Loucy (cell line): ENCODE measurements at regions not wholly inside any gene's neighbourhood (a gene's known extent, or its start where the extent isn't known, plus 50 kb on each side); places are given as distances from the start of the nearest gene placed in this dataset.

Experiments used
- H2AFZ ChIP-seq: fragments of 200-600 bp; sonication (generic); 2 replicates; pipeline ENCODE4 v1.6.0; 2016; ENCODE audit warnings: antibody characterized with exemption, mild to moderate bottlenecking, low read length, moderate library complexity
- H3F3A ChIP-seq: fragments of 200-600 bp; 2 replicates; pipeline ENCODE4 v1.6.0; 2016; ENCODE audit warnings: antibody characterized with exemption, low read depth, mild to moderate bottlenecking
- H3K27me3 ChIP-seq: fragments of 200-600 bp; sonication (generic); 2 replicates; pipeline ENCODE4 v1.6.1; 2014; ENCODE audit warnings: low read length, mild to moderate bottlenecking; ENCODE audit not compliant: insufficient read depth, poor library complexity, severe bottlenecking
- H3K36me3 ChIP-seq: fragments of 200-600 bp; sonication (generic); 2 replicates; pipeline ENCODE4 v1.6.1; 2016; ENCODE audit warnings: low read length; ENCODE audit not compliant: insufficient read depth
- H3K4me1 ChIP-seq: fragments of 200-600 bp; sonication (generic); 2 replicates; pipeline ENCODE4 v1.5.1; 2014; ENCODE audit warnings: low read length, mild to moderate bottlenecking; ENCODE audit not compliant: insufficient read depth, poor library complexity, severe bottlenecking
- H3K4me2 ChIP-seq: fragments of 200-600 bp; sonication (generic); 2 replicates; pipeline ENCODE4 v1.6.0; 2014; ENCODE audit warnings: antibody characterized with exemption, low read length, low read depth, mild to moderate bottlenecking; ENCODE audit not compliant: poor library complexity, severe bottlenecking
- H3K4me3 ChIP-seq: fragments of 200-600 bp; sonication (generic); 2 replicates; pipeline ENCODE4 v1.5.1; 2014; ENCODE audit warnings: low read length, mild to moderate bottlenecking, mixed read lengths; ENCODE audit not compliant: poor library complexity, severe bottlenecking
- H3K79me2 ChIP-seq: fragments of 200-600 bp; sonication (generic); 2 replicates; pipeline ENCODE4 v1.6.1; 2014; ENCODE audit warnings: low read length; ENCODE audit not compliant: insufficient read depth
- H3K9ac ChIP-seq: fragments of 200-600 bp; sonication (generic); 2 replicates; pipeline ENCODE4 v1.6.0; 2014; ENCODE audit warnings: mild to moderate bottlenecking, low read depth, low read length, moderate library complexity; ENCODE audit not compliant: poor library complexity, severe bottlenecking
- H3K9me2 ChIP-seq: fragments of 200-600 bp; sonication (generic); replicated peaks from 2 replicates; pipeline ENCODE4 v1.6.1; 2016; ENCODE audit warnings: low read depth, low read length, mixed read lengths
- H3K9me3 ChIP-seq: fragments of 200-600 bp; sonication (generic); 2 replicates; pipeline ENCODE4 v1.6.1; 2014; ENCODE audit warnings: mild to moderate bottlenecking, antibody characterized with exemption, low read length, low read depth; ENCODE audit not compliant: insufficient read depth
- H4K20me1 ChIP-seq: fragments of 200-600 bp; sonication (generic); 2 replicates; pipeline ENCODE4 v1.6.0; 2014; ENCODE audit warnings: antibody characterized with exemption, low read length, mild to moderate bottlenecking; ENCODE audit not compliant: insufficient read depth, poor library complexity, severe bottlenecking
- CTCF ChIP-seq: fragments of 200-600 bp; sonication (generic); conservative IDR thresholded peaks from 2 replicates; pipeline ENCODE4 v1.5.1; 2014; ENCODE audit warnings: mild to moderate bottlenecking, antibody characterized with exemption, low read length
- EZH2phosphoT487 ChIP-seq: fragments of 200-600 bp; IDR thresholded peaks from 2 replicates; pipeline ENCODE4 v1.6.1; 2018; ENCODE audit warnings: antibody characterized with exemption, mild to moderate bottlenecking, moderate library complexity, borderline replicate concordance

DNA sequence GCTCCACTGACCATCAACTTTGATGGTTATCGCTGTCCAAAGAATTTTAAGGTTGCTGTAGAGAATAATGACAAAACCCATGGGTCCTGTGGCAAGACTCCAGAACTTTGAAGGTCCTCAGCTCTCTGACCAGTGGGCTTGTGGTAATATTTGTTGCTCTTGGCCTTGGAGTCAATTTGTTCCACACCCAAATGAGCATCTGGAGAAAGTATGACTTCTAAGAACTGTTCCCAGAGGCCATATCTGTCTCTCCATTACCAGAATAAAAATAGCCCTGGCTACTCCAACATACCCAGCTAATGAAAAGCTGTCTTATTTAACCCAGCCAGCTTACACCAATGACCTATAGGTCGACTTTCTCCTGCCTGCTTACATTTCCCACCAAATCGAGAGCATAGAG is 466.4 kb downstream of the MEIS1 start:
- no peaks in the 10 kb centered on the region for H3K4me1 ChIP-seq
- TF ChIP-seq EZH2phosphoT487 (no peak), CTCF (no peak)
- no peaks in the 10 kb centered on the region for H3K9me2 ChIP-seq
- H3F3A ChIP-seq = no peaks in the 10 kb centered on the region
- H3K79me2 ChIP-seq = no peaks in the 10 kb centered on the region
- H3K4me3 ChIP-seq = no peak overlapping the region
- no peak overlapping the region for H2AFZ ChIP-seq
- no peaks in the 10 kb centered on the region for H3K9me3 ChIP-seq
- no peaks in the 10 kb centered on the region for H3K36me3 ChIP-seq
- no peaks in the 10 kb centered on the region for H4K20me1 ChIP-seq
- H3K4me2 ChIP-seq = no peak overlapping the region
- no peaks in the 10 kb centered on the region for H3K27me3 ChIP-seq
- H3K9ac ChIP-seq = no peak overlapping the region

- no peak overlapping the region for H3K9ac ChIP-seq
- no peaks in the 10 kb centered on the region for H3K79me2 ChIP-seq
- TF ChIP-seq CTCF (no peak), EZH2phosphoT487 (no peak)
- H3K9me2 ChIP-seq = no peaks in the 10 kb centered on the region
- H3F3A ChIP-seq = no peaks in the 10 kb centered on the region
- no peaks in the 10 kb centered on the region for H3K9me3 ChIP-seq
- H3K4me3 ChIP-seq = no peak overlapping the region
- no peak overlapping the region for H3K4me2 ChIP-seq
- no peak overlapping the region for H2AFZ ChIP-seq
- no peaks in the 10 kb centered on the region for H3K36me3 ChIP-seq
- no peaks in the 10 kb centered on the region for H3K27me3 ChIP-seq
- no peaks in the 10 kb centered on the region for H3K4me1 ChIP-seq
- H4K20me1 ChIP-seq = no peaks in the 10 kb centered on the region
Observed at GRCh38 chr2:66903183-66903582, 468.3 kb downstream of the MEIS1 start.

- TF ChIP-seq EZH2phosphoT487 = no peak
- Histone ChIP-seq H4K20me1 (no peaks in the 10 kb centered on the region), H3K27me3 (no peaks in the 10 kb centered on the region), H3K9me3 (no peaks in the 10 kb centered on the region), H3K9me2 (no peaks in the 10 kb centered on the region), H3K4me1 (no peaks in the 10 kb centered on the region), H2AFZ (no peak overlapping the region), H3K4me3 (no peak overlapping the region), H3K9ac (no peak overlapping the region), H3K79me2 (no peaks in the 10 kb centered on the region), H3K4me2 (no peak overlapping the region), H3F3A (no peaks in the 10 kb centered on the region), H3K36me3 (no peaks in the 10 kb centered on the region)
Observed at GRCh38 chr2:66903745-66904465, 469.0 kb downstream of the MEIS1 start.

- no peaks in the 10 kb centered on the region for H3K36me3 ChIP-seq
- no peaks in the 10 kb centered on the region for H3K9me2 ChIP-seq
- H3K27me3 ChIP-seq = no peaks in the 10 kb centered on the region
- H4K20me1 ChIP-seq = no peaks in the 10 kb centered on the region
- no peaks in the 10 kb centered on the region for H3K79me2 ChIP-seq
- H3K4me1 ChIP-seq = no peaks in the 10 kb centered on the region
- H3K9ac ChIP-seq = no peak overlapping the region
- H3K4me2 ChIP-seq = no peak overlapping the region
- no peaks in the 10 kb centered on the region for H3K9me3 ChIP-seq
- no peak for TF ChIP-seq EZH2phosphoT487
- no peak for TF ChIP-seq CTCF
- H3F3A ChIP-seq = no peaks in the 10 kb centered on the region
- no peak overlapping the region for H3K4me3 ChIP-seq
- H2AFZ ChIP-seq = no peak overlapping the region
Observed at GRCh38 chr2:66915237-66915636, 480.3 kb downstream of the MEIS1 start.
